ENCODE measurements at regions not wholly inside any gene's neighbourhood (a gene's known extent, or its start where the extent isn't known, plus 50 kb on each side); places are given as distances from the start of the nearest gene placed in this dataset.

DNA sequence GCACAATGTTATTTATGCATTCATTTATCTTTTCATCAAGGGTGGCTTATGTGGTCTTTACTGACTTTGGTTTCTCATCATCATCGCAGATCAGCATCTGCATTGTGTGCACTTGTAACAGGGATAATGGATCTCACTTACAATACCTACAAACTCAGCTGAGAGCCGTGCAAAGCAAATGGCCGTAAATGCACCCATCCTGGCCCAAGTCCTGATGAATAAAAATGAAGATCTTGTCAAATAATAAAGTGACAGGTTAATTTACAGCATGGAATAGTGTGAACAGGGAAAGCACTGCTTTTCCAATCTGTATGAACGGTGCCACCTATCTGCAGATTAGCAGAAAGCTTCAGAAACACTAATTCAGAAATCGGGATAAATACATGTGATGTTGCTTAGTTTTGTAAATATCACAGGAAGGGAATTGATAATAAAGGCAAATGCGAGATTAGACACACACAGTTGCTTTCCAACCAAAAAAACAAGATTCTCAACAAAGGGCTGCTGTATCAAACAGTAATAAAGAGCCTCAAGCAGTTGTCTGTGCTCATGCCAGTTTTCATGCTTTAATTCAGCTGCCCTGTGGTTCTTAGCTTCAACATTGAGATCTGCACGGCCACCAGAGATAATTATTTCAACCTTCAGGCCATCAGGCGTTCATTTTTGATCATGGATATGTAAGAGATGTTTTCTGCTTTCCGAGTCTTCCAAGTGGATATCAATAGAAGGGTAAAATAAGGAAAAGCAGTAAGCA is 153.4 kb upstream of the POU5F2 start:
- in situ Hi-C loops (cut with MboI; ENCODE audit: low pct_ligation_motif_present in 1 of 4, low pct_unique_long_range_greater_than_20kb in 1 of 4, low sequenced_read_pairs in 3 of 4) (no loop called here), intact Hi-C loops (cut with DNase I; ENCODE audit: low total_unique reads) (no loop called here)
- WGBS, 2 donors (ENCODE audit: low coverage in 1 of 2): 67 to 74% methylated on average over 7 to 9 of the region's 9 CpGs
- H3K9me3 ChIP-seq: no peaks in the 10 kb centered on the region
- no peak for DNase-seq
- H3K4me1 ChIP-seq: peaks cover 0 to 7% (median 0%) of the 10 kb centered on the region in 4 donors
- no peak overlapping the region for H3K4me3 ChIP-seq
- TF ChIP-seq EP300 (IDR thresholded peaks at IDR 0.05; ENCODE audit: low read depth): no peak
- no peak for TF ChIP-seq POLR2A (IDR thresholded peaks at IDR 0.05)
- TF ChIP-seq, protein P1, sequence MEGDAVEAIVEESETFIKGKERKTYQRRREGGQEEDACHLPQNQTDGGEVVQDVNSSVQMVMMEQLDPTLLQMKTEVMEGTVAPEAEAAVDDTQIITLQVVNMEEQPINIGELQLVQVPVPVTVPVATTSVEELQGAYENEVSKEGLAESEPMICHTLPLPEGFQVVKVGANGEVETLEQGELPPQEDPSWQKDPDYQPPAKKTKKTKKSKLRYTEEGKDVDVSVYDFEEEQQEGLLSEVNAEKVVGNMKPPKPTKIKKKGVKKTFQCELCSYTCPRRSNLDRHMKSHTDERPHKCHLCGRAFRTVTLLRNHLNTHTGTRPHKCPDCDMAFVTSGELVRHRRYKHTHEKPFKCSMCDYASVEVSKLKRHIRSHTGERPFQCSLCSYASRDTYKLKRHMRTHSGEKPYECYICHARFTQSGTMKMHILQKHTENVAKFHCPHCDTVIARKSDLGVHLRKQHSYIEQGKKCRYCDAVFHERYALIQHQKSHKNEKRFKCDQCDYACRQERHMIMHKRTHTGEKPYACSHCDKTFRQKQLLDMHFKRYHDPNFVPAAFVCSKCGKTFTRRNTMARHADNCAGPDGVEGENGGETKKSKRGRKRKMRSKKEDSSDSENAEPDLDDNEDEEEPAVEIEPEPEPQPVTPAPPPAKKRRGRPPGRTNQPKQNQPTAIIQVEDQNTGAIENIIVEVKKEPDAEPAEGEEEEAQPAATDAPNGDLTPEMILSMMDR (IDR thresholded peaks at IDR 0.05): peak in 1 of 5 experiments; percentile 6
- TF ChIP-seq POLR2AphosphoS5 (IDR thresholded peaks at IDR 0.05): no peak
- H3K27ac ChIP-seq: no peak overlapping the region
- no peaks in the 10 kb centered on the region for H3K27me3 ChIP-seq
- H3K36me3 ChIP-seq: no peaks in the 10 kb centered on the region

DNA sequence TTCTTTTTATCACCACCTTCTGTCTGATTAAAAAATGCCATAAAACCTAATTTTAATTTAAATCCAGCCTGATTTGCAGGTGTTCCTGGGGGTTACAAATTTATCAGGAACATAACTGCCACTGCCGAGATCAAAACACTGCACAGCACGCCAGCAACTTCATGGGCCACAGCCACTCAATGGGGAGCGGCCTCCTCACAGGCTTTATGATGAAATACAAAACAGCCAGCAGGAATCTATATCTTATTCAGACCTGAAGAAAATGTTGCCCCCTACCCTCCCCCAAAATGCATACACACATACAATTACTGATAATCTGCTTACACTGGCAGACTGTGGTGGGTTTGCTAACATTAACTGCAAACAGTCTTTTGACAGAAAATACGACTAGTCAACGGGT is 151.7 kb upstream of the POU5F2 start:
- Histone ChIP-seq H3K4me1 (peaks cover 0 to 7% (median 0%) of the 10 kb centered on the region in 4 donors), H3K36me3 (no peaks in the 10 kb centered on the region), H3K9me3 (no peaks in the 10 kb centered on the region), H3K27ac (no peak overlapping the region), H3K4me3 (no peak overlapping the region), H3K27me3 (no peaks in the 10 kb centered on the region)
- no peak for TF ChIP-seq EP300 (IDR thresholded peaks at IDR 0.05; ENCODE audit: low read depth)
- no peak for TF ChIP-seq POLR2A (IDR thresholded peaks at IDR 0.05)
- TF ChIP-seq, protein P1 (IDR thresholded peaks at IDR 0.05): no peak
- TF ChIP-seq POLR2AphosphoS5 (IDR thresholded peaks at IDR 0.05): no peak
- intact Hi-C loops (cut with DNase I; ENCODE audit: low total_unique reads): no loop called here
- DNase-seq: no peak
- WGBS, 2 donors (ENCODE audit: low coverage in 1 of 2): 96 to 97% methylated on average over 3 to 5 of the region's 5 CpGs
- in situ Hi-C loops (cut with MboI; ENCODE audit: low pct_ligation_motif_present in 1 of 4, low pct_unique_long_range_greater_than_20kb in 1 of 4, low sequenced_read_pairs in 3 of 4): no loop called here

DNA sequence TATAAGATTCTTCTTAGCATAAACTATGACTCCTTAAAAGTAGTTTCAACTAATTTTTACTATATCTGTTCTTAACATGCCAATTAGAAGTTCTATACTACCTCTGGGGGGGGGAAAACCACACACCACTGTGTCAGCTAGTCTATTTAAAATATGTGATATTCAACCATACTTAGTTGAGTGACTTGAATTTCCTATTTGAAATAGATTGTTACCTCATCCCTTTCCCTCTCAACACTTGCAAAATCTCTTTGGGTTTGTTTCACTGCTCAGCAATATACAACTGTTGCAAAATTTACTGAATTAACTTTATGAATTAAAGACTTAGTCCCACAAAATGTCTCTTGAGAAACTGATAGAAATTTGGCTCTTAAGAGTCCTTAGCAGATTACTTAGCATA is 151.1 kb upstream of the POU5F2 start:
- H3K36me3 ChIP-seq: no peaks in the 10 kb centered on the region
- H3K9me3 ChIP-seq: no peaks in the 10 kb centered on the region
- no peak for TF ChIP-seq POLR2AphosphoS5 (IDR thresholded peaks at IDR 0.05)
- TF ChIP-seq, protein P1 (IDR thresholded peaks at IDR 0.05): no peak
- no peak for TF ChIP-seq POLR2A (IDR thresholded peaks at IDR 0.05)
- DNase-seq: no peak
- H3K4me1 ChIP-seq: peaks cover 0 to 10% (median 0%) of the 10 kb centered on the region in 4 donors
- no peaks in the 10 kb centered on the region for H3K27me3 ChIP-seq
- in situ Hi-C loops (cut with MboI; ENCODE audit: low pct_ligation_motif_present in 1 of 4, low pct_unique_long_range_greater_than_20kb in 1 of 4, low sequenced_read_pairs in 3 of 4): no loop called here
- H3K4me3 ChIP-seq: no peak overlapping the region
- H3K27ac ChIP-seq: no peak overlapping the region
- intact Hi-C loops (cut with DNase I; ENCODE audit: low total_unique reads): no loop called here

DNA sequence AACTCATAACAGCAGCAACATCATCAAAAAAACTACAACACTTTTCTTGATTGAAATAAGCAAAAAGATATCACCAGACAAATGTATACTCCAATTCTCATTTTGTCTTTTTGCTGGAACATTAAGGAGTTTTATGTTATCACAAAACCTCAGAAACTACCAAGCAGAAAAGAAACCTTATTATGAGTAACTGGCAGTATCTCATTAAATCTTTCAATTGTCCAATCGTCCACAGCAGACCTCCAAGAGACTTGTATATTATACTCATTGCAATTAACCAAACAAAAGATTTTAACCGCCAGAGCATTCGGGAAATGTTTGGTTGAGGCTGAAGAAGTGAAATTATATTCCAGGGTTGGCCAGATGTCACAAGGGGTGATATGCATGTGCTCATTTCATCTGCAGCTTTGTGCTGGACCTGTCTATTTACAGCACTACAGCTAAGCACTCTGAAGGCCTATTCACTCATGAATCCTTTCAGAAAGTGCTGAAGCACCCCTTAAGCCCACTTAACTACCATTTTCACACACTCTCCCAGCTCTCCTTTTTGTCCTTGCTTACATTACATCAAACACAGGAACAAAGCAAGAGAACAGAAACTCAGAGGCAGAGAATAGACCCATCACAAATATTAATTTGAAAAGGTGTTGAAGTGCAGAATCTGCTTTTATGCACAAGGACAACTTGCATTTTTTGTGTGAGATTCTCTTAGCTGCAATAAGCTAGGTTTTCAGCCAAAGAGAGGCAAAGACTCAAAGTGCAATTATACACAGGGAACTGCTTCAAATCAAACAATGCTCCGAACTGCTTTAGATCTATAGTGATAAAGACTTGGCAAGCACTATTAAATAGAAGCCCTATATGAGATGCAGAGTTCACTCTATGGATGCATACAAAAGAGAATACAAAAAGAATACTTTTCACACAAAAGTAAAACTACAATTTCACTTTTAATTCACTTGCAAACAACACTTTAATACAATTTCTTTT is 150.4 kb upstream of the POU5F2 start:
- H3K4me3 ChIP-seq: no peak overlapping the region
- H3K27ac ChIP-seq: no peak overlapping the region
- TF ChIP-seq EP300 (IDR thresholded peaks at IDR 0.05; ENCODE audit: low read depth): no peak
- H3K9me3 ChIP-seq: no peaks in the 10 kb centered on the region
- intact Hi-C loops (cut with DNase I; ENCODE audit: low total_unique reads): no loop called here
- 46 to 62% methylated on average over 4 of the region's 4 CpGs for WGBS, 2 donors (ENCODE audit: low coverage in 1 of 2)
- H3K27me3 ChIP-seq: no peaks in the 10 kb centered on the region
- in situ Hi-C loops (cut with MboI; ENCODE audit: low pct_ligation_motif_present in 1 of 4, low pct_unique_long_range_greater_than_20kb in 1 of 4, low sequenced_read_pairs in 3 of 4): no loop called here
- DNase-seq: no peak
- H3K36me3 ChIP-seq: no peaks in the 10 kb centered on the region
- H3K4me1 ChIP-seq: peaks cover 0 to 13% (median 0%) of the 10 kb centered on the region in 4 donors

Data from transverse colon (tissue), 4 donors.